IPS DF 6.9 (cell line): ENCODE measurements at regions not wholly inside any gene's neighbourhood (a gene's known extent, or its start where the extent isn't known, plus 50 kb on each side); places are given as distances from the start of the nearest gene placed in this dataset.

Experiments used
- DNase-seq: peaks from one replicate; pipeline ENCODE4 v3.0.0-alpha.2; 2013; ENCODE audit warnings: low read depth, low spot score
- H3K27ac ChIP-seq: one replicate; pipeline ENCODE4 v1.5.1; 2013; ENCODE audit warnings: low read length, control low read depth
- H3K27me3 ChIP-seq: 2 replicates; pipeline ENCODE4 v1.6.1; 2013; ENCODE audit warnings: mild to moderate bottlenecking, low read length; ENCODE audit not compliant: control insufficient read depth, insufficient read depth
- H3K36me3 ChIP-seq: 2 replicates; pipeline ENCODE4 v1.6.1; 2013; ENCODE audit warnings: low read length; ENCODE audit not compliant: control insufficient read depth, insufficient read depth
- H3K4me1 ChIP-seq: 2 replicates; pipeline ENCODE4 v1.6.1; 2013; ENCODE audit warnings: low read length; ENCODE audit not compliant: control insufficient read depth, insufficient read depth
- H3K4me3 ChIP-seq: 2 replicates; pipeline ENCODE4 v1.5.1; 2013; ENCODE audit warnings: mild to moderate bottlenecking, low read length
- H3K9me3 ChIP-seq: 2 replicates; pipeline ENCODE4 v1.6.1; 2013; ENCODE audit warnings: low read length, inconsistent platforms; ENCODE audit not compliant: control insufficient read depth, insufficient read depth
- WGBS: extraction: QIAGEN DNeasy Blood & Tissue Kit; methylation state at CpG from one replicate; pipeline ENCODE4 v1.1.7; 2013; ENCODE audit warnings: mixed read lengths, missing lambda C conversion rate; ENCODE audit not compliant: insufficient read length, insufficient coverage; 5-methylcytosine and 5-hydroxymethylcytosine counted together

DNA sequence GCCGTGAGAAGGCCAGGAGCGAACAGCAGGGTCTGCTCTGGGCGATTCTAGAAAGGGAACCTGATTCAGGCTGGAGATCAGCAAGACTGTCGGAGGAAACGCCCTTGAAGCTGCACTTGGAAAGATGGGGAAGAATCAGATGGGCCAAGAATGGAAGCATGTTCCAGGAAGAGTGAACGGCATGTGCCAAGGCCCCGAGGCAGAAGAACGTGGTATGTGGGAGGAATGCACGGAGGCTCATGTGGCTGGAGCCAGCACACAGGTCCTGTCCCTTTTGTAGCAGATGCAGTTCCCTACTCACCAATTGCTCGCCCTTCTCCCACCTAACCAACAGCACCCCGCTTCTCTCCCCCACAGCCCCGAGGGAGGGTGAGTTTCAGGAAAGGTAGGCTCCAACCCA is 180.6 kb downstream of the TFAP2C start:
- H3K9me3 ChIP-seq, result no peaks in the 10 kb centered on the region
- H3K27ac ChIP-seq, result no peak overlapping the region
- WGBS, result no CpG with 5 or more reads among the region's 12 CpGs
- peaks cover 5% of the 10 kb centered on the region; the same call in 1 of the 2 replicates for H3K4me1 ChIP-seq
- no peak overlapping the region for H3K4me3 ChIP-seq
- H3K36me3 ChIP-seq, result no peaks in the 10 kb centered on the region
- no peaks in the 10 kb centered on the region for H3K27me3 ChIP-seq
- no peak for DNase-seq

DNA sequence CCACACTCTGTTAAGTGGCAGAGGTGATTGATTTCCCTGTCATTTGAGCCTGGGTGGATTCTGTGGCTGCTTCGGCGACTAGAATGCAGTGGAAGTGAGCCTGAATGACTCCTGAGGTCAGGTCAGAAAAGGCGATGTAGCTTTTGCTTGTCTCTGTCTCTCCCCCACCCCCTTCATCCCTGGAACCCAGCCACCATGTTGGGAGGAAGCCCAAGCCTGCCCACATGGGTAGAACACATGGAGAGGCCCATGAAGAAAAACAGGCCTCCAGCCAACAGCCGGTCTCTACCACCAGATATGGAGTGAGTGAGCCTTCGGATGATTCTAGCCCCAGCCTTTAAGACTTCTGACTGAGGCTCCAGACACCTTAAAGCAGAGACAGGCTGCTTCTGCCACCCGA is 181.0 kb downstream of the TFAP2C start:
- Histone ChIP-seq H3K4me3 (no peak overlapping the region), H3K36me3 (no peaks in the 10 kb centered on the region), H3K9me3 (no peaks in the 10 kb centered on the region), H3K27ac (no peak overlapping the region), H3K27me3 (no peaks in the 10 kb centered on the region), H3K4me1 (peaks cover 2% of the 10 kb centered on the region; the same call in 1 of the 2 replicates)
- WGBS, result no CpG with 5 or more reads among the region's 6 CpGs
- no peak for DNase-seq

DNA sequence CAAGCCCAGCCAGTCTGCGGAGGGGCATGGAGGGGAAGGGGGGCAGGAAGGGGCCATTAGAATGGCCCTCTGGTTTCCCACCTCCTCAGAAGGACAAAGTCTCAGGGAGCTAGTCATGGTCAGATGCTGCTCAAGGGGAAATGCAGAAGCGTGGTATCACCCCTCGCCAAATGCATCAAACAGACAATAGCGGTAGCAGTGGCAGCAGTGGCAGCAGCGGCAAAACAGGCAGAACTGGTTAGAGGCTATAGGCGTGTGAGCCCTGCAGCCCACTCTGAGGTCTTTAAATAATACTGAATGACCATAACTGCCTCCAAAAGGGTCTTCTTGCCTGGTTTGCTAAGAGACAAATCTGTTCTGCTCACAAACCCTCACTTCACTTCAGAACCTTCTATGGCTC is 186.7 kb downstream of the TFAP2C start:
- WGBS, result no CpG with 5 or more reads among the region's 6 CpGs
- DNase-seq, result no peak

DNA sequence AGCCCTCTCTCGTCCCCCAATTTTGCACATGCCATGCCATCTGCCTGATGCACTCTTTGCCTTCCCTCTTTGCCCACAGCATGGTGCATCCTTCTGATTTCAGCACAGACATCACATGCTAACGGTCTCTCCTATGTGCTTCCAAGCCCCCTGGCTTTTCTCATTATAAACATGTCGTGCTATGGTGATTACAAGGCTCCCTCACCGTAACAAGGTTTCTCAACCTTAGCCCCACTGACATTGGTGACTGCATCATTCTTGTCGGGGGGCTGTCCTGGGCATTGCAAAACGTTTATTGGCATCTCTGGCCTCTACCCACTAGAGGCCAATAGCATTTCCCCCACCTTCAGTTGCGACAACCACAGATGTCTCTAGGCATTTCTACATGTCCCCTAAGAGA is 187.2 kb downstream of the TFAP2C start:
- no peaks in the 10 kb centered on the region for H3K36me3 ChIP-seq
- WGBS, result no CpG with 5 or more reads among the region's 7 CpGs
- H3K4me3 ChIP-seq, result no peak overlapping the region
- DNase-seq, result no peak
- H3K27ac ChIP-seq, result no peak overlapping the region
- H3K27me3 ChIP-seq, result no peaks in the 10 kb centered on the region
- H3K9me3 ChIP-seq, result no peaks in the 10 kb centered on the region
- no peaks in the 10 kb centered on the region for H3K4me1 ChIP-seq

More for the DNA sequence above, 186.7 kb downstream of the TFAP2C start:
- no peaks in the 10 kb centered on the region for H3K9me3 ChIP-seq
- no peak overlapping the region for H3K4me3 ChIP-seq
- no peaks in the 10 kb centered on the region for H3K4me1 ChIP-seq
- H3K27me3 ChIP-seq, result no peaks in the 10 kb centered on the region
- H3K27ac ChIP-seq, result no peak overlapping the region
- H3K36me3 ChIP-seq, result no peaks in the 10 kb centered on the region

DNA sequence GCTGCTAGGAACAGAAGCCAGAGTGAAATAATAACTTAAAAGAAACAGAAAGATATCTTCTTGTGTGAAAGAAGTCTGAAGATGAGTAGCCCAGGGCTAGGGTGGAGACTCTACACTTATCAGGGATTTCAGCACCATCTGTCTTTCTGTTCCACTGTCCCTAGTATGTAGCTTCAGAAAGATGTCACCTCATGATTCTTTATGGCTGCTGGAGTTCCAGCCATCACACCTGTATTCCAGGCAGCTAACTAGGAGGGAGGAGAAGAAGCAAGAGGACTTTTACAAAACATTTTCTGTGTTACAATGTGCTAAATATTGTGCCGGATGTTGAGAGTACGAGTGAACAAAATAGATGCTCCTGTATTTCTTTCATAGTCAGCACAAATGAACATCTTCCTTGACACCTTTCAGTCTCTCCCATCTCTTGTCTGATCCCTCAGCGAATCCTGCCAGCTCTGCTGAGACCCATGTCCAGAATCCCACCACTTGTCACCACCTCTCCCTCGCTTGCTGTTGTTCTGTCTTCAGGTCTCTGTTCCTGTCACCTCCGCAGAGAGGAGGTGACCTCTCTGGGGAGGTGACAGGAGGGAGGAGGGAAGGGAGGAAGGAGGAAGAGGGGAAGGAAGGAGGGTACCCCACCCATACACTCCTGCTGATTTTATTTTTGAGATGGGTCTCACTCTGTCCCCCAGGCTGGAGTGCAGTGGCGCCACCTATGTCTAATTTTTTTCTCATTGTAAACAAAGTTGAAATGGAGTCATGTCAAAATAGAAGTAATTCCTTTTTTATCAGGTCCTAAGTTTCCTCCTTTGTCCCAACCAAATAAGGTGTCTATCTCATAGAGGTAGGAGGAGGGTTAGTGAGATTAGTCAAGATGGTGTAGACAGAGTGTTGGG is 188.9 kb downstream of the TFAP2C start:
- H3K27me3 ChIP-seq, result no peaks in the 10 kb centered on the region
- WGBS, result no CpG with 5 or more reads among the region's 6 CpGs
- no peak overlapping the region for H3K27ac ChIP-seq

DNA sequence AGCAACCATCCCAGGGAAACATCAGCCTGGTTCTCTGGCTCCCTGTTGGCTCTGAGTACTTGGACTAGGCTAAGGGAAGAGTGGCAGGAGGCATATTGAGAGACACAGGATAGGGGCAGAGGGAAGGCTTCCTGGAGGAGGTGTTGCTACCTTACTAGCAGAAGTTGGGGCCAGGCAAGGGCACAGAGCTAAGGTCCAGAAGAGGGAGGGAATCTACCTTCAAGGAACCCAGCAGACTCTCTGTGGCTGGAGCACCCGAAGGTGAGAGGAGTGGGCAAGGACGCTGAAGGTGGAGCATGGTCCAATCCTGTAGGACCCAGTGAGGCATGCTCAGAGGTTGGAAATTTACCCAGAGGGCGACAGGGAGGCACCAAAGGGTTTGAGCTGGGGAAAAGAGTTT is 191.9 kb downstream of the TFAP2C start:
- Histone ChIP-seq H3K27ac (no peak overlapping the region), H3K9me3 (no peaks in the 10 kb centered on the region), H3K27me3 (no peaks in the 10 kb centered on the region), H3K4me3 (no peak overlapping the region), H3K4me1 (no peaks in the 10 kb centered on the region), H3K36me3 (no peaks in the 10 kb centered on the region)
- no peak for DNase-seq
- no CpG with 5 or more reads among the region's 3 CpGs for WGBS

More for the DNA sequence above, 188.9 kb downstream of the TFAP2C start:
- no peak for DNase-seq
- H3K36me3 ChIP-seq, result no peaks in the 10 kb centered on the region
- no peaks in the 10 kb centered on the region for H3K9me3 ChIP-seq
- H3K4me1 ChIP-seq, result no peaks in the 10 kb centered on the region
- H3K4me3 ChIP-seq, result no peak overlapping the region

DNA sequence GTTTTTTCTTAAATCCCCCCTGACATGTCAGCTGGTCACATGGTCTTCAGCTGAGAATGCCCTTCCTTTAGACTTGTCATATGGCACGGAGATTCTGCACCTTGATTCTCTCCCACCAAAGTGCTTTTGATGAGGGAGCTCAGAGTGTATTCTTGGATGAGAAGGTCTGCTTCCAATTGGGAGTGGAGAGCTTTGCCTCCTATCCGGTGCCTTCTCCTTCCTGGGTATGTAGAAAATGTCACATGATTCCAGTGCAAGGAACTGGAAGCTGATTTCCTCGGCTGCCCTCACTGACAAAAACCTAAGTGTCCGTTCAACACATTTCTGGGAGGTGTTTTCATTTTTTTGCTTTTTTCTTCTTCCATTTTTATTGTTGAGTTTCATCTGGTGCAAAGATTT is 197.2 kb downstream of the TFAP2C start:
- no peak overlapping the region for H3K4me3 ChIP-seq
- H3K27ac ChIP-seq, result no peak overlapping the region
- no peak for DNase-seq
- no CpG with 5 or more reads among the region's 4 CpGs for WGBS
- H3K4me1 ChIP-seq, result peaks cover 7% of the 10 kb centered on the region; the same call in 1 of the 2 replicates
- H3K9me3 ChIP-seq, result no peaks in the 10 kb centered on the region
- no peaks in the 10 kb centered on the region for H3K36me3 ChIP-seq
- no peaks in the 10 kb centered on the region for H3K27me3 ChIP-seq

DNA sequence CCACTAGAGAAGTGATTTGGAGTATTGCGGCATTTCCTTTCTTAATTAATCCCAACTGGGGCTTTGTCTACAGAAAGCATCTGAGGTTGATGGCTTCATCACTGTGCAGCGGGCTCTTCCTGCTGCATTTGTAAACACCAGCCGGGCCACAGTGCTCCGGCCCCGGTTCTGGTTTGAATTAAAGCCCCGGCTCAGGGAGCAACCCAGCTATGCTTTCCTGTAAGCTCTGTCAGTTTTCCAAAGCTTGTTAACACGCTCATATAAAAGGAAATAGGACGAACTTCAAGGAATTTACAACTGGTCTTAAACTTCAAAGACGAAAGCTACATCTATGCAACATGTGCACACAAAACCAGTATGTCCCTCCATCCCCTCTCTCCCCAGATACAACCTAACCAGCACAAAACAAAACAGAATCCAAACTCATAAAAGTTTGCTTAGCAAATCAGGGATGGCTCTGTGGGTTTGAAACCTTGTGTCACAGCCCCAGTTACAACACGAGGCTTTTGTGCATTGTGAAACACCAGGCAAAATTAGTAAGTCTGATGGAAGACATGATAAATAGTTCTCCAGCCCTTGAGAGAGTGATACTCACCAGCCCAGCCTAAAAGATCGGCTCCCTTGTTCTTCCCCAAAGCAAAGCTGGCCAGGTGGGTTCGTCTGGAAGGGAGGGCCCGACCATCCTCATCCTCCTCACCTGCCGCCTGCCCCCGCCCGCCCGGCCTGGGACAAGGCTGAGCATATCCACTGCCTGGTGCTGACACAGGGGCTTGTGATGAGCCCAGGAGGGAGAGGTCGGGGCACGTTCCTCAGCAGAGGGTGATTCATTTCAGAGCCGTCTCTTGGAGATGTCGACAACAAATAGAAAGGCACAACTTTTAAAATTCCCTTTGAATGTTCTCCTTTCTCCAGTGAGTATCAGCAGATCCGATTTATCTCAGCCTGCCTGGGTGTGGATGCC is 197.9 kb downstream of the TFAP2C start:
- no CpG with 5 or more reads among the region's 22 CpGs for whole genome bisulfite sequencing
- H3K27ac ChIP-seq, result no peak overlapping the region
- H3K27me3 ChIP-seq, result no peaks in the 10 kb centered on the region
- H3K36me3 ChIP-seq, result no peaks in the 10 kb centered on the region
- no peaks in the 10 kb centered on the region for H3K9me3 ChIP-seq
- no peak for DNase-seq
- H3K4me1 ChIP-seq, result peaks cover 7% of the 10 kb centered on the region; the same call in 1 of the 2 replicates
- no peak overlapping the region for H3K4me3 ChIP-seq

DNA sequence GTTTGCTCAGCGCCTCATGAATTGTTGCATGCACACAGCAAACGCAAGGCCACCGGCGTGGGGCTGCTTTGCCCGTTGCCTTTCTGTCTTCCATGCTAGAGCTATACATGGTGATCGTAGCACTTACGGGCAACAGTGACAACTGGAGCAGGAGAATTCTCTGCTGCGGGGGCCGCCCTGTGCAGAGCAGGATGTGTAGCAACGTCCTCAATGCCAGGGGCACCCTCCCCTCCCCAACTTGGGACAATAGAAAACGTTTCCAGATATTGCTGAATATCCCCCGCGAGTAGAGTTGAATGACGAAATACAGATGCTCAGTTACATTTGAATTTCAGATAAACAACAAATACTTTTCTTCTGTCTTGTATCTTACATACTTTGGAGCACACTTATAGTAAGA is 198.7 kb downstream of the TFAP2C start:
- H3K27ac ChIP-seq, result no peak overlapping the region
- no peak for DNase-seq
- no CpG with 5 or more reads among the region's 14 CpGs for WGBS

DNA sequence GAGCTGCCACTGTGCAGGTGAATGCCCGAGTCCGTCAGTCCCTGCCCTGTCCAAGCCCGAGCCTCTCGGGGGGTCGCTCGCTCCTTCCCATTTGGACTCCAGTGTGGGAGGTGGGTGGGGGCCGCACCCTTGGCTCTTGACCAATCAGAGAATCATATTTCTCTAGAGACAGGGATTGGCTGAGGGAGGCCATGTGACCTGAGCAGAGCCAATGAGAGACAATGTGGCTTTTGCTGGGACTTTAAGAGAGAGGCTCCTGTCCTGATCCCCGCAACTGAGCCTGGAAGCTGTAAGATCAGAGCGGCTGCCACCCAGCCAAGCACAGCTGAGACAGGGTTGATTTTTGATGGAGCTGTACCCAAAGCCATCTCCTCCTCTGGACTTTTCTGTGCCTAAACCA is 199.3 kb downstream of the TFAP2C start:
- Histone ChIP-seq H3K4me1 (peaks cover 7% of the 10 kb centered on the region; the same call in 1 of the 2 replicates), H3K36me3 (no peaks in the 10 kb centered on the region), H3K9me3 (no peaks in the 10 kb centered on the region), H3K4me3 (no peak overlapping the region; the same call in 1 of the 2 replicates), H3K27me3 (no peaks in the 10 kb centered on the region), H3K27ac (no peak overlapping the region)
- no CpG with 5 or more reads among the region's 9 CpGs for WGBS
- no peak for DNase-seq

More for the DNA sequence above, 198.7 kb downstream of the TFAP2C start:
- Histone ChIP-seq H3K4me3 (no peak overlapping the region), H3K4me1 (peaks cover 7% of the 10 kb centered on the region; the same call in 1 of the 2 replicates), H3K27me3 (no peaks in the 10 kb centered on the region), H3K9me3 (no peaks in the 10 kb centered on the region), H3K36me3 (no peaks in the 10 kb centered on the region)
